HEK293 (cell line): ENCODE measurements at regions not wholly inside any gene's neighbourhood (a gene's known extent, or its start where the extent isn't known, plus 50 kb on each side); places are given as distances from the start of the nearest gene placed in this dataset.
A peak's percentile ranks its signal among the peaks of the same experiment; 100 is the strongest.

ENCODE experiments used
- CTCF ChIA-PET: fragments of 350-600 bp; formaldehyde crosslinking; extraction: SDS; loops from one replicate; lab custom pipeline; 2021; ENCODE audit warnings: antibody characterized with exemption; lab: Yijun Ruan, JAX
- POLR2A ChIA-PET: fragments of 300-600 bp; formaldehyde crosslinking; extraction: SDS; loops from one replicate; lab custom pipeline; 2020; ENCODE audit warnings: antibody characterized with exemption, inconsistent platforms; lab: Yijun Ruan, JAX
- H3K27ac ChIP-seq: fragments of 200-500 bp; sonication (Bioruptor generic); 2 replicates; pipeline ENCODE4 v1.5.1; 2014; ENCODE audit warnings: low read depth, low read length, control low read depth, inconsistent platforms; ENCODE audit errors: extremely low read depth
- H3K36me3 ChIP-seq, 2 experiments: fragments of 200-500 bp in 1 of 2; sonication (Bioruptor generic) in 1 of 2; 1 replicate in 1 of 2; 2 replicates in 1 of 2; pipeline ENCODE4 v1.5.1; 2014 to 2017; ENCODE audit warnings: inconsistent platforms in 2 of 2, low read length in 2 of 2; ENCODE audit not compliant: control insufficient read depth in 2 of 2, insufficient read depth in 1 of 2
- H3K4me1 ChIP-seq: fragments of 200-500 bp; sonication (Bioruptor generic); 2 replicates; pipeline ENCODE4 v1.5.1; 2014; ENCODE audit warnings: mild to moderate bottlenecking, low read length, inconsistent platforms; ENCODE audit not compliant: control insufficient read depth, insufficient read depth
- H3K4me3 ChIP-seq: 2 replicates; pipeline ENCODE4 v1.5.1; 2011; ENCODE audit warnings: low read depth, mild to moderate bottlenecking, control low read depth, low read length, moderate library complexity
- H3K9me3 ChIP-seq: fragments of 200-500 bp; sonication (Bioruptor generic); 2 replicates; pipeline ENCODE4 v1.5.1; 2014; ENCODE audit warnings: low read depth, low read length, inconsistent platforms; ENCODE audit not compliant: control insufficient read depth, insufficient read depth
- SCRT2 ChIP-seq: fragments of 450-650 bp; formaldehyde crosslinking; IDR thresholded peaks from 2 replicates; pipeline ENCODE4 v1.5.1; 2016; ENCODE audit warnings: missing biosample characterization, missing genetic modification characterization
- SETDB1 ChIP-seq: IDR thresholded peaks from one replicate; pipeline ENCODE4 v1.6.1; 2017; ENCODE audit warnings: mild to moderate bottlenecking, low read length, moderate library complexity, mixed read lengths; ENCODE audit not compliant: insufficient read length
- SP3 ChIP-seq: fragments of 450-650 bp; formaldehyde crosslinking; IDR thresholded peaks from 2 replicates; pipeline ENCODE4 v1.5.1; 2016; ENCODE audit warnings: missing biosample characterization, missing genetic modification characterization
- TSHZ1 ChIP-seq: fragments of 450-650 bp; formaldehyde crosslinking; IDR thresholded peaks from 2 replicates; pipeline ENCODE4 v1.5.1; 2016; ENCODE audit warnings: missing biosample characterization, missing genetic modification characterization, borderline replicate concordance
- ZBTB17 ChIP-seq: fragments of 450-650 bp; formaldehyde crosslinking; IDR thresholded peaks from 2 replicates; pipeline ENCODE4 v1.5.1; 2016; ENCODE audit warnings: missing biosample characterization, missing genetic modification characterization
- ZBTB48 ChIP-seq: fragments of 450-650 bp; formaldehyde crosslinking; IDR thresholded peaks from 2 replicates; pipeline ENCODE4 v1.5.1; 2016; ENCODE audit warnings: missing biosample characterization, missing genetic modification characterization
- ZEB2 ChIP-seq: fragments of 450-650 bp; formaldehyde crosslinking; IDR thresholded peaks from 2 replicates; pipeline ENCODE4 v1.5.1; 2016; ENCODE audit warnings: missing biosample characterization, missing genetic modification characterization
- ZNF148 ChIP-seq: fragments of 450-650 bp; formaldehyde crosslinking; IDR thresholded peaks from 2 replicates; pipeline ENCODE4 v1.5.0; 2017; ENCODE audit warnings: missing biosample characterization, missing genetic modification characterization, borderline replicate concordance
- ZNF18 ChIP-seq: fragments of 450-650 bp; formaldehyde crosslinking; IDR thresholded peaks from 2 replicates; pipeline ENCODE4 v1.5.1; 2016; ENCODE audit warnings: missing biosample characterization, missing genetic modification characterization
- ZNF366 ChIP-seq: fragments of 450-650 bp; formaldehyde crosslinking; conservative IDR thresholded peaks from 2 replicates; pipeline ENCODE4 v1.5.1; 2016; ENCODE audit warnings: missing biosample characterization, missing genetic modification characterization
- ZNF555 ChIP-seq: fragments of 450-650 bp; formaldehyde crosslinking; conservative IDR thresholded peaks from 2 replicates; pipeline ENCODE4 v1.5.1; 2017; ENCODE audit warnings: missing biosample characterization, mild to moderate bottlenecking, missing genetic modification characterization, inconsistent platforms
- ZNF624 ChIP-seq: fragments of 450-650 bp; formaldehyde crosslinking; IDR thresholded peaks from 2 replicates; pipeline ENCODE4 v1.5.1; 2017; ENCODE audit warnings: missing biosample characterization, missing genetic modification characterization
- ZNF629 ChIP-seq: fragments of 450-650 bp; formaldehyde crosslinking; IDR thresholded peaks from 2 replicates; pipeline ENCODE4 v1.5.1; 2017; ENCODE audit warnings: missing biosample characterization, missing genetic modification characterization
- ZNF645 ChIP-seq: fragments of 450-650 bp; formaldehyde crosslinking; IDR thresholded peaks from 2 replicates; pipeline ENCODE4; 2016; ENCODE audit warnings: missing biosample characterization, missing genetic modification characterization
- ZSCAN30 ChIP-seq: fragments of 450-650 bp; IDR thresholded peaks from 2 replicates; pipeline ENCODE4 v1.5.1; 2018; ENCODE audit warnings: missing biosample characterization, mild to moderate bottlenecking, missing genetic modification characterization, moderate library complexity

GRCh38 chr4:26105337-26105736, 191.3 kb downstream of the SMIM20 start (continued):
- TF ChIP-seq ZNF645 (no peak), TSHZ1 (tag by site-specific recombination) (no peak), ZSCAN30 (tag by site-specific recombination) (no peak), SP3 (tag by site-specific recombination) (no peak), ZEB2 (tag by site-specific recombination) (no peak)

- Histone ChIP-seq H3K4me1 (no peaks in the 10 kb centered on the region), H3K27ac (no peak overlapping the region), H3K9me3 (no peaks in the 10 kb centered on the region), H3K4me3 (no peak overlapping the region), H3K36me3 (no peaks in the 10 kb centered on the region)
- ChIA-PET CTCF (interaction anchor here (1.2 kb wide), 1 partner anchor 10 kb away, joined by 4 read pairs; no protein-coding TSS in a partner anchor), POLR2A (no interaction called here)
- no peak for TF ChIP-seq ZNF148
- TF ChIP-seq ZNF366, result peak; percentile 48
- TF ChIP-seq ZNF555 (tag by site-specific recombination), result no peak
- no peak for TF ChIP-seq ZBTB48 (tag by site-specific recombination)
- TF ChIP-seq ZBTB17 (tag by site-specific recombination), result peak; percentile 47; the same call in 1 of the 2 replicates
- TF ChIP-seq ZNF18 (tag by site-specific recombination), result no peak
- no peak for TF ChIP-seq ZNF624 (tag by site-specific recombination)
- 0 out of 2 replicates have a peak, but pooled peaks have one; percentile 25 for TF ChIP-seq ZNF629
- peak; percentile 38 for TF ChIP-seq SETDB1
- TF ChIP-seq SCRT2 (tag by site-specific recombination), result peak; percentile 82
These were observed 192.0 kb downstream of the SMIM20 start for GRCh38 chr4:26105815-26106699.
